ENCODE measurements at regions not wholly inside any gene's neighbourhood (a gene's known extent, or its start where the extent isn't known, plus 50 kb on each side); places are given as distances from the start of the nearest gene placed in this dataset.
"Not testable (repeated sequence)": the region's sequence is repeated elsewhere in the genome, so short reads cannot be mapped to it uniquely, and the experiment has no call there.

DNA sequence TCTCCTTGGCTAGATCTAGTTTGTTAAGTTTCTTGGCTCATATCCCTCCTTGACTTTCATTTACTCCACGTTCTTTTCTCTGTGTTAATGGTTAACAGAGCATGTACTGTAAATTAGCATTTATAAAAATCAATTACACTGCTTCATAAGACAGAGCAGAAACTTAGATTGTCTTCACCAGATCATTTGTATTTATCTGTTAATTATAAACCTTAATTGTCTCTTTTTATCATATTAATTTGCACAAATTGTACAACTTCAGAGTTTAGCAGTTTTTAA lies 221.2 kb upstream of the EGLN3 start:
- intact Hi-C loops (cut with DNase I) = no loop called here
- ATAC-seq (ENCODE audit: poor library complexity) (no peak), DNase-seq (no peak)

- DNase-seq (no peak), ATAC-seq (ENCODE audit: poor library complexity) (no peak)
- intact Hi-C loops (cut with DNase I) = no loop called here
Measured at GRCh38 chr14:34171431-34172172, 220.7 kb upstream of the EGLN3 start.

- DNase-seq (no peak), ATAC-seq (ENCODE audit: poor library complexity) (no peak)
- intact Hi-C loops (cut with DNase I) = no loop called here
Measured at GRCh38 chr14:34170882-34171281, 220.0 kb upstream of the EGLN3 start.

GRCh38 chr14:34169561-34169960 lies 218.7 kb upstream of the EGLN3 start:
- intact Hi-C loops (cut with DNase I) = no loop called here
- no peak for ATAC-seq (ENCODE audit: poor library complexity)

GRCh38 chr14:34168656-34169055 lies 217.8 kb upstream of the EGLN3 start:
- intact Hi-C loops (cut with DNase I) = no loop called here
- ATAC-seq (ENCODE audit: poor library complexity) = no peak

More at GRCh38 chr14:34169561-34169960, 218.7 kb upstream of the EGLN3 start:
- DNase-seq = no peak

GRCh38 chr14:34165847-34166350 lies 215.0 kb upstream of the EGLN3 start:
- ATAC-seq (ENCODE audit: poor library complexity) = no peak
- no peak for DNase-seq
- intact Hi-C loops (cut with DNase I) = no loop called here

More at GRCh38 chr14:34168656-34169055, 217.8 kb upstream of the EGLN3 start:
- DNase-seq = no peak

- ATAC-seq (ENCODE audit: poor library complexity) (no peak), DNase-seq (no peak)
- intact Hi-C loops (cut with DNase I) = no loop called here
Measured at GRCh38 chr14:34164162-34164864, 213.4 kb upstream of the EGLN3 start.

- DNase-seq = no peak
- no peak for ATAC-seq (ENCODE audit: poor library complexity)
- intact Hi-C loops (cut with DNase I) = no loop called here
Measured at GRCh38 chr14:34161351-34162082, 210.6 kb upstream of the EGLN3 start.

DNA sequence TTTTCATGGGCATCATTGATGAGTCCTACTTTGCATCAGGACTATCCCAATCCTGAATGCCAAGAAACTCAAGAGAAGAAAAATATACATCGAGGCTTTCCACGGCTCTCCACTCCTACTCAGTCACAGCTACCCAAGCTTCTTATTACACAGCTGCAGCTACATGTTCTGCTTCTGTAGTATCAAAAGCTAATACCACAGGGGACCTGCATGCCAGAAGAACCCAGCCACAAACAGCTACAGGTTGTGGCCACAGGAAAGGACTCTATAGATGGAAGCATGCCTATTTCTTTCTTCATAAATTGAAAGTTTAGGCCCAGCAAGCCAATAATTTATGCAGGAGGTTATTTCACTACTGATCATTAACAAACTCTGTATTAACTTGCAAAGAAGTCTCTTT lies 209.7 kb upstream of the EGLN3 start:
- intact Hi-C loops (cut with DNase I) = no loop called here
- ATAC-seq (ENCODE audit: poor library complexity) = no peak
- DNase-seq = no peak

DNA sequence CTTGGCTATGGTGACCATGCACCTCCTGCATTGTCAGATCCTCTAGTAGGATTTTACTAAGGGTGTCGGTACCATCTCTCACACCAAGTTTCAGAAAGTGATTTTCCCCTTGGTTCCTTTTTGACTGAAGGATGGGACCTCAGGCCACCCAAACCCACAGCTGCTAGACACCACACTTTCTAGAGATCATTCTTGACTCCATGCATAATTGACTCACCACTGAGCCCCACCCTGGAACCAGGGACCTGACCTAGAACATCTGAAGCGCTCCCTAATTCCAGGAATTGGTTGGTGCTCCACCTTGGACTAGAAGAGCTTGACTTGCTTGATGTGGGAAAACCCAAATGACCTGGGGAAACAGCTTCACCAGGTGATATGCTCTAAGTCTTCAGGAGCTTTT lies 206.8 kb upstream of the EGLN3 start:
- no peak for DNase-seq
- intact Hi-C loops (cut with DNase I) = no loop called here
- ATAC-seq (ENCODE audit: poor library complexity) = no peak

GRCh38 chr14:34147461-34147860 lies 196.6 kb upstream of the EGLN3 start:
- DNase-seq (no peak), ATAC-seq (ENCODE audit: poor library complexity) (no peak)
- intact Hi-C loops (cut with DNase I) = no loop called here

- ATAC-seq (ENCODE audit: poor library complexity); DNase-seq; intact Hi-C loops (cut with DNase I): not testable (repeated sequence)
Measured at GRCh38 chr14:34140127-34140526, 189.3 kb upstream of the EGLN3 start.

DNA sequence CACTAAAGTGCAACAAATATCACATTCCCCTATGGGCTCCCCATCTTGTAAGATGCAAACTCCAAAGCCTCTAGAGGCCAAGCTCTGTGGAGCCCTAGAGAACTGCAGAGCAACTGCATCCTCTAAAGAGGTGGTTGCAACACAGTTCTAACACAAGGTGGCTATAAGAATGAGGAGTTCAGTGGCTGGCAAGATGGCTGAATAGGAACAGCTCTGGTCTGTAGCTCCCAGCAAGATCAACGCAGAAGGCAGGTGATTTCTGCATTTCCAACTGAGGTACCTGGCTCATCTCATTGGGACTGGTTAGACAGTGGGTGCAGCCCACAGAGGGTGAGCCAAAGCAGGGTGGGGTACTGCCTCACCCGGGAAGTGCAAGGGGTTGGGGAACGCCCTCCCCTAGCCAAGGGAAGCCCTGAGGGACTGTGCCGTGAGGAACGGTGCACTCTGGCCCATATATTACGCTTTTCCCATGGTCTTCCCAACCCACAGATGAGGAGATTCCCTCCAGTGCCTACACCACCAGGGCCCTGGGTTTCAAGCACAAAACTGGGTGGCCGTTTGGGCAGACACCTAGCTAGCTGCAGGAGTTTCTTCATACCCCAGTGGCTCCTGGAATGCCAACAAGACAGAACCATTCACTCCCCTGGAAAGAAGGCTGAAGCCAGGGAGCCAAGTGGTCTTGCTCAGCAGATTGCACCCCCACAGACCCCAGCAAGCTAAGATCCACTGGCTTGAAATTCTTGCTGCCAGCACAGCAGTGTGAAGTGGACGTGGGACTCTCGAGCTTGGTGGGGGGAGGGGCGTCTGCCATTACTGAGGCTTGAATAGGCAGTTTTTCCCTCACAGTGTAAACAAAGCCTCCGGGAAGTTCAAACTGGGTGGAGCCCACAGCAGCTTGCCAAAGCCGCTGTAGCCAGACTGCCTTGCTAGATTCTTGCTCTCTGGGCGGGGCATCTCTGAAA lies 188.6 kb upstream of the EGLN3 start:
- peak; percentile 77 for DNase-seq
- intact Hi-C loops (cut with DNase I); ATAC-seq (ENCODE audit: poor library complexity): not testable (repeated sequence)

DNA sequence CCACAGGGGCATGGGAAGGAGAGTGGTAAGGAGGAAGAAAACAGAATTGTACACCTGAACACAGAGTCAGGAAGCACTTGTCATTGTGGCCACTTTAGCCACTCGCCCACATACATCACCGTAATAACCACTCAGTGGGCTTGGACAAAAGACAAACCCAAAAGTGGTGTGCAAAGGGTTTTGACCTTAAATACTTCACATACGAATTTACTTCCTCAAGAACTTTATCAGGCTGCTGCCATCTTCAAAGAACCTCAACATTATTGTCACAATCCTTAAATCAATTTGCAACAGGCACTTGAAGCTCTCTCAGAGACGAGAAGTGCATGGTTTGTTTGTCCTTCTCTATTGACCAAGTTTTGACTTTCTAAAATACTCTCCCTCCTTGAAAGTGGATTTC lies 187.3 kb upstream of the EGLN3 start:
- DNase-seq (no peak), ATAC-seq (ENCODE audit: poor library complexity) (no peak)
- intact Hi-C loops (cut with DNase I) = no loop called here

GRCh38 chr14:34137001-34137745 lies 186.3 kb upstream of the EGLN3 start:
- no peak for DNase-seq
- intact Hi-C loops (cut with DNase I) = no loop called here

GRCh38 chr14:34135492-34135891 lies 184.6 kb upstream of the EGLN3 start:
- no peak for ATAC-seq (ENCODE audit: poor library complexity)
- no peak for DNase-seq
- intact Hi-C loops (cut with DNase I) = no loop called here

More at GRCh38 chr14:34137001-34137745, 186.3 kb upstream of the EGLN3 start:
- ATAC-seq (ENCODE audit: poor library complexity) = no peak

GRCh38 chr14:34134484-34134883 lies 183.6 kb upstream of the EGLN3 start:
- no peak for ATAC-seq (ENCODE audit: poor library complexity)
- no peak for DNase-seq
- intact Hi-C loops (cut with DNase I) = no loop called here

All from Right ventricle myocardium superior (tissue), 1 donor.